ENCODE measurements at regions not wholly inside any gene's neighbourhood (a gene's known extent, or its start where the extent isn't known, plus 50 kb on each side); places are given as distances from the start of the nearest gene placed in this dataset.

DNA sequence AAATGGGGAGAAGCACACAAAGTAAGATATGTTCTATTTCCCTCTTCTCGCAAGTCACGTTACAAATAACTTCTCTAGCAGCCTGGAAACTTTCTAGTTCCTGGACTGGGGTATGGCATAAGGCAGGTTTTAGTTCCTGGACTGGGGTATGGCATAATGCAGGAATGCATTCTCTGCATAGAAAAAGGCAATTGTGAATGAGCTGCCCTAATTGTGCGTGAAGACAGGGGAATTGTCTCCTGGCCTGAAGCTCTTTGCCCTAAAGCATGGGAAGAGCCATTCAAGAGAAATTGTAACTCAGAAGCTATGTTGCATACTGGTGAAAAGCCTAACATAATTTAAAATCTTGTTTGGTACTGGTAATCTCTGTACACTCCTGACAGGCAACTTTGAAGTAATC is 54.3 kb upstream of the CBLB start:
- DNase-seq (ENCODE audit: low read depth in 2 of 3, low spot score in 2 of 3): no peak

DNA sequence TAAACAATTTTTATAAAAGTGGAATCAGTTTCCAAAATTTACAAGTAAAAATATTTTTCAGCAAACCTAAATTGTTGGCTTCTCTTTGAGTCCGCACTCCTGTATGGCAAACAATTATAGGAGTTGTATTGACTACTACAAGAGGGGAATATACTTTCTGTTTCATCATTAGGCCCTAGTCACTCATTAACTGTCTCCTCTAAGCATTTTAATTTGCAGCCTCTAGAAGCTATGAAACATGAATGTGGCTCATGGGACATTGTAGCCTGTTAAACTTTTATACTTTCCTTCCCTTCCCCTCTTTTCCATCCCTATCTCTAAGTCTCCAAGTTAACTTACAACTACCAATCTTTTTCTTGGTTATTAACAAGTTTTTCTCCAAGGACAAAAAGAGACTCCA is 58.9 kb upstream of the CBLB start:
- no peak for DNase-seq (ENCODE audit: low read depth in 2 of 3, low spot score in 2 of 3)

DNA sequence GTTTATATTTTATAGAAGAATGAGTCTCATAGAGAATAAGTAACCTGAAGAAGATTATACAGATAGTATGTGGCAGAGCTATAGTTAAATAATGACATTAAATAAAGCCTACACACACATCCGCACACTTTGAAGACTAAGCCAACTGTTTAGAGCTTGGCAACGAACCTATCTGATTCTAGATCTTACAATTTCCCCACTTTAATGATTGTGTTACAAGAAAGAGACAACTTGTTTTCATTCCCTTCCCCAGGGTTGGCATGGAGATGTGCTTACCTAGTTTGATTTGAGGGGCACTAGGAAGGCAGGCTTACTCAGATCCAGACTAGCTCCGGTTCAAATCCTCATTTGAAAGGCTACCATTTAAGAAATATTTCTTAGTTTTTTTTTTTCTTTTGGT is 61.9 kb upstream of the CBLB start:
- DNase-seq (ENCODE audit: low read depth in 2 of 3, low spot score in 2 of 3): no peak

DNA sequence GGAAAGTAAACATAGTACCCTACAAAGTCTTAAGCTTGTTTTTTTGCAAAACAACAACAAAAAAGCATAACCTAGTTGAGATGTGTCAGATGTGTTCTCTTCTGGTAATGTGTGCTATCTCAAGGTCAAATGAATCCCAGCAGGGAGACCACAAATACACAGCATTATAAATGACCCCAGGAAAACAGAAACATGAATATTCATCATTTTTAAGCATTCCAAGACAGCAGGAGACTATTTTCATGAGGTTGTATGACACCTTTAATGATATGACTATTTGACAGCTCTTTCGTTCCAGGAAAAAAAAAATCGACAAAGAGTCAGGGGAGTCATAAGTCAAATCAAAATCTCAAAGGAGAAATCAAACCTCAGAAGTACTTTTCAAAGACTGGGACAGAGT is 62.7 kb upstream of the CBLB start:
- no peak for DNase-seq (ENCODE audit: low read depth in 2 of 3, low spot score in 2 of 3)

DNA sequence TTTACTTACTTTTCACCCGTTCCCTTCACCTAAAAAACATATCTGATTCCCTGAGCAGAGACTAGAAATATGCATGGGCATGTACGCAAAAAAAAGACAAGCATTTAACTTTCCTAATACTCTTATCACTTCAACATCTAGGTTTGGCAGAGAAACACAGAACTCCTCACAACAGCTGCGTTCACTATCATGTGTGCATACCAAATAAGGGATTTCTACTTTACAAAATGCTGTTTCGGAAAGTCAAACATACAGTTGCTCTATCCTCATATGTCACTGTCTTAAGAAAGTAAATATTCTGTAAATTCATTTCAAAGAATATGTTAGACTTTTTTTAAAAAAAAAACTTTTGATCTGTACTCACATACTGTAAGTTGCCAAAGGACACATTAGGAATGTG is 65.1 kb upstream of the CBLB start:
- DNase-seq (ENCODE audit: low read depth in 2 of 3, low spot score in 2 of 3): no peak

DNA sequence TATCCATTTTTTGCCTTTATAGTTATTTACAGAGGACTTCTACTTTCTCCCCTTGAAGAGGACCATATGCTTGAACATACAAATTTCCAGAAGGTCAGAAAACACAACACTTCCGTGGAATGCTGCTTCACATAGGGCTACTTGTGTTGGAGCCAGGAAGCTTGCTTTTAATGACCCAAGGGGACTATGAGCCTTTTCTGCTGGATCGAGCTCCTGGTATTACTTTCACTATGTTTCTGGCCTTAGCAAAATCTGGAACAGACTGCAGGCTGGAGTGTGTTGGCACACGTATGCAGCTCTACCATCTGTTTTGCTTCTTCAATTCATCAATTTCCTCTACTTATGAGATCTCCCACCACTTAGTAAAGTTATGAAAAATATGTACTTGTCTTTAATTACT is 69.3 kb upstream of the CBLB start:
- no peak for DNase-seq (ENCODE audit: low read depth in 2 of 3, low spot score in 2 of 3)

DNA sequence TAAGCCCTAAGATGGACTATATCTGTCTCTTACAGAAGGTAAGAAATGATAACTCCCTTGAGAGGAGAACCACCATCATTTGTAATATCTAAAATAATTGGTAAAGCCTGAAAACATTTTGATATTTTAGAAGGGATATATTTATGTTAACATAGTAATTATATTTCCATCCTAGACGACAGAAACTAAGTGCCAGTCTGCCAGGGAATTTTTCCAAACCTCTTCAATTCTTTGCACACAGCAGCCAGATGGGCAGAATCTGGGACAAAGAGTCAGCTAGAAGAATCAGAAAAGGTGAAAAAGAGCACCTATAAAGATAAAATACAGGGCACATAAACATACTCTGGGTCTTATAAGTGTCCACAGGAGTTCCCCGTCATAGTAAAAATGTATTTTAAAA is 70.0 kb upstream of the CBLB start:
- no peak for DNase-seq (ENCODE audit: low read depth in 2 of 3, low spot score in 2 of 3)

DNA sequence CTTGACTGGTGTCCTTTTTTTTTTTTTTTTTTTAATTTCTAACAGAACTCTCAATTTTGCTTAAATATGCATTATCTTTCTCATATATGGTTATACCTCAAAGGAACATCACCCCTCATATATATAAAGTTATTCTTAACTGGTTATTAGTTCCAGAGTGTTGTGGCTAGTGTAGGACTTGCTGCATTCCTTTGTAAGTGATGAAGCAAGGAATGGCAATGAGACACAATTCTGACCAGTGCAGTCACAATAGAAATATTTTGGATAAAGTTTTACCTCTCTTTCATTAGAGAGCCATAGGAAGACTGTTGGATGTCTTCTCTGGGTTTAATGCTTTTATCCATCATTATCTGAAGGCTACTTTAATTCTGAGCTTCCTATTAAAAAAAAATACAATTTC is 75.5 kb upstream of the CBLB start:
- no peak for DNase-seq (ENCODE audit: low read depth in 2 of 3, low spot score in 2 of 3)

DNA sequence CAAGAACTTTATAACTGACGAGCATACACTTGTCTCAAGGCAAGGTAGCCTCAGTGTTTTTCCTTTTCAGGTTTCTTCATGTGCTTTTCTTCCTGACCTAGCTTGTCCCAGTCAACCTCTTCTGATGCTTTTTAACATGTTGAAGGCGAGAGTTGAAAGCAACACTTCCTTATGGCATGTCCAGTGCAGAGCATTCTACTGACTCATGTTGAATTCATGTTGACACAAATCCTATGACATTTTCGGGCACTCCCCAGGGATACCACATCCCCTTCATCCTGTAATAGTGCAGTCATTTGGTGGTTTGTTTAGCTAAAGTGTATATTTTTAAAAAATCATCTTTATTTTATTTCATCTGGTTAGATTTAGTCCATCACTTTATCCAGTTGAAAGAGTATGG is 75.9 kb upstream of the CBLB start:
- DNase-seq (ENCODE audit: low read depth in 2 of 3, low spot score in 2 of 3): no peak

DNA sequence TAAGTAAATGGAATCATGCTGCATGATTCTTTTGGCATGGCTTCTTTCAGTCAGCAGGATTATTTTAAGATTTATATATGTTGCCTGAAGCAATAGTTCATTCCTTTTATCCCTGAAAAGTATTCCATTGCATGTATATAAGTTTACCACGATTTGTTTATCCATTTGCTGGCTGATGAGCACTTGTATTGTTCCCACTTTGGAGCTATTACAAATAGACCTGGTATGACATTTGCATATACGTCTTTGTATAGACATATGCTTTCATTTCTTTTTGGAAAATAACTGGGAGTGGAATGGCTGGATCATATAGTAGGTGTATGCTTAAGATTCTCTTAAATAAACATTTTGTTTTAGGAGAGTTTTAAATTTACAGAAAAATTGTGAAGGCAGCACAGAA is 79.3 kb upstream of the CBLB start:
- no peak for DNase-seq (ENCODE audit: low read depth in 2 of 3, low spot score in 2 of 3)

DNA sequence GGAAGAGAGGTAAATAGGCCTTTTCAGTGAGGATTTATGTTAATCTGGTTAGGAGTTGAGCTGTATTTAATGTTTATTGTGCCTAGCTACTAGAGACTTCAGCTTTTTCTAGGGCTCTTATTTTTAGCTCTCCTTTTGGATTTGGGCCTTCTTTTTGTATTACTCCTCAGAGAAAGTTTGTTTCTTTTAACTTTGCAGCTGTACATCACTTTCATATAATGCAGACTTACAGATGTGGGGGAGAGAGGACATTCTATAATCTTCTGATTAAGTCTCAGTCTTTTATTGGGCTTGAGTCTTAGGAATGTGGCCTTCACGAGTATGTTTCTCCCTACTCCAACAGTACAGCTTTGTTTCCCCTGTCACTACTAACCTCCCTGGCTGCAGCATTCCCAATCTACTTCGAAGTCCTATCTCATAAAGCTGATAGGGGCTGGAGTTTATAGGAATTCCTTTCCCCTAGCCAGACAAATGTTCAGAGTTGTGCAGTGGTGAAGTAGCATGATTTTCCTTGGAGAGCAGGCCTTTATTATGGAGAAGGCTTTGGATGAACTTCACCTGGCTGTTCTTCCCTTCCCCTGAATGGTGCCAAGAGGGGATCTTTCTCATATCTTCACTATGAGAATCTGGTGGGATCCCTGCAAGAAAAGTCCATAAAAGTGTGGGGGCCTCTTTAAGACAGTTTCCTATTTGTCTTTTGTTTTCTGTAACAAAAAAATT is 82.2 kb upstream of the CBLB start:
- no peak for DNase-seq (ENCODE audit: low read depth in 2 of 3, low spot score in 2 of 3)

DNA sequence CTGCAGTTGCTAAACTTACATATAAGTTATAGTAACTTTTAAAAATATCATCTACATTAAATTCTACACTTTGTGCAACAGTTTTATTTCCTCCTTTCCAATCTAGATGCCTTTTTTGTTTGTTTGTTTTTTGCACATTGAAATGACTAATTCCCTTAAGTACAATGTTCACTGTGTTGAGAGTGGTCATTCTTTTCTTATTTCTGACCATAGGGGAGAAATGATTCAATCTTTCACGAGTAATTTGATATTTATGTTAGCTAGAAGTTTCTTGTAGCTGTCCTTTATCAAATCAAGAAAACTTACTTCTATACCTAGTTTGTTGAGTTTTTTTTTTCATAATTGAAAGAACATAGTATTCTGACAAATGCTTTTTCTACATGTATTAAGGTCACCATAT is 85.0 kb upstream of the CBLB start:
- no peak for DNase-seq (ENCODE audit: low read depth in 2 of 3, low spot score in 2 of 3)

DNA sequence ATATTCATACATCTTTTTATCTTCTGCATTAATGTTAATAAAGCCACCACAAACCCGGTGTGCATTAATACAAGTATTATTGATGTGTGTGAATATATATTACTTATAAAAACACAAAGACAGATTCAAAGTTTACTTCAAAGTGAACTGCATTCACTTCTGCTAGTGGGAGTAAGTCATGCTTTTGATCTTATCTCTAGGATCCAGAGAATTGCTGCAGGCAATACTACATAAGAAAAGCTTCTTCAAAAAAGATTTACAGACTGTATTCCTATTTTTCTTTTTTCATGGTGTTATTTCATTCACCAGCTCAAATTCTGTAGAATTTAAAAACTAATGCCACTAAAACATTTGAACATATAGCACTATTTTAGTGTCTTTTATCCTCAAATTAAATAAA is 87.5 kb upstream of the CBLB start:
- DNase-seq (ENCODE audit: low read depth in 2 of 3, low spot score in 2 of 3): no peak

DNA sequence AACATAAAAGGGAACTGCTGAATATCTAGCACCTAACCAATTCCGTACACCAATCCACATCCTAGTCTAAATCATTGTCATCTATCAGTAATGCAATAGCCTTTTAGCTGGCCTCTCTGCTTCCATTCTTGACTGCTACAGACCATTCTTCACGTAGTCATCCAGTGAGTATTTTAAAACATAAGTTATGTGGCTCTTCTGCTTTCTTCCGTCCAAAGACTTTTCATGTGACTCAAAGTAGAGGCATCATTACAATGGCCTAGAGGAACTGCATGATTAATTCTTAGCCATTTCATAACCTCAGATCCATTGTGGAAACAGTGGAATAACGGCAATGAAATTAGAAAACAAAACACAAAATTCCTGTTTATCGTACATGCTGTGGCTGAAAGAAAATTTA is 88.9 kb upstream of the CBLB start:
- DNase-seq (ENCODE audit: low read depth in 2 of 3, low spot score in 2 of 3): no peak

DNA sequence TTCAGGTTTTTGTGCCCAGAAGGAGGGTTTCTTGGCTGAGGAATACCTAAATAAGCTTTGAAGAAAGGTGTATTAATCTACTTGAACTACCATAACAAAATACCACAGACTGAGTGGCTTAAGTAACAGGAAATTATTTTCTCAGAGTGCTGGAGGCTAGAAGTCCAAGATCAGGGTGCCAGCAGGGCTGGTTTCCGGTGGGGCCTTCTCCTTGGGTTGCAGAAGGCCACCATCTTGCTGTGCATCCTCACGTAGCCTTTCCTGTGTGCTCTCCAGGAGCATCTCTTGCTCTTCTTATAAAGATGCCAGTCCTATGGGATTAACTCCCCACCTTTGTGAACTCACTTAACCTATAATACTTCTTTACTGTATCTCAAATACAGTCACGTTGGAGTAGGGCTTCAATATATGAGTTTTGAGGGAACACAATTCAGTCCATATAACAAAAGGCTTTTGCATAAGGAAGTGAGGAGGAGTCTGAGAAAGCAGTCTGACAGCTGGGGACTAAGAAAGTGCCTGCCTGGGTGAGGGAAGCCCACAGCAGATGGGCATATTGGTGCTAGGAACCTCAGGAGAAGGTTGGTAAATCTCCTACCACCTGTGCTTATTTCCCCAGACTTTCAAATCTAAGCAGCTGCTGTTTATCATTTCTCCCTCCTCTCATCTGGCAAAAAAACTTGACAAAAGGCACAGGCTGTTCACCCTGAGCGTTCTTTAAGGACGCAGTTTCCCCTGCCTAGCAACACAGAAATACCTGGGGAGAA is 89.6 kb upstream of the CBLB start:
- DNase-seq (ENCODE audit: low read depth in 2 of 3, low spot score in 2 of 3): no peak

DNA sequence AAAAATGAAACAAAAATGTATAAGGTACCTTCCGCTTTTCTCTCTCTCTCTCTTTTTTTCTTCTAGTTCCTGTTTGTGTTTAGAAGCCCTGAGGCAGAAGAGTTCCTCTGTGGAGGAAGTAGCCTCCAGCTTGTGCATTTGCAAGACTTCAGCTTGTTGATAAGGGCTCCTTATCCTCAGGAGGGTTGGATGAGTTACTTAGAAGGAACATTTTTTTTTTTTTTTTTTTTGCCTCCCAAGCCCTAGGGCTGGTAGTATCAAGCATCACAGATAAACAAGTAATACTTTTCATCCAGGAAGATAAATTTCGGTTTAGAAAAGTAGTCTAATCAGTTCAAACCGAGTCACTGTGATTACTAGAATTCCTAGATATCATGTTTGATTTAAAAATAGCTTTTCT is 91.0 kb upstream of the CBLB start:
- no peak for DNase-seq (ENCODE audit: low read depth in 2 of 3, low spot score in 2 of 3)

DNA sequence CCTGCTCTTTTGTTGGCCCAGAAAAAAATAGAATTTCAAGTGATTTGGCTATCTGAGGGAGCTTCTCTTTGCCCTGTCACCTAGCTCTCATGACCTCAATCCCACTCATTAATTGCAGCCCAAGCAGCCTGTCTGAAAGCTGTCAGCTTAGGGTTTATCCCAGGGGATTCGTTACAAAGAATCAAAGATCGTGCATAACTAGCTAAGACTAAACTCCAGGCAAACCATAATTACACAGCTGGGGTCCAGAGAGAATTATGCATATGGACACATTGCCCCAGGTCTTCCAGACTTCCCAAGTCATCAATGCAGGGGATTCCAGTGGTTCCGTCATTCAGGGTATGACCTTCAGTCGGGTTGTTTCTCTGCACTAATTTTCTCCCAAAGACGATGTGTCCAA is 91.6 kb upstream of the CBLB start:
- DNase-seq (ENCODE audit: low read depth in 2 of 3, low spot score in 2 of 3): no peak

DNA sequence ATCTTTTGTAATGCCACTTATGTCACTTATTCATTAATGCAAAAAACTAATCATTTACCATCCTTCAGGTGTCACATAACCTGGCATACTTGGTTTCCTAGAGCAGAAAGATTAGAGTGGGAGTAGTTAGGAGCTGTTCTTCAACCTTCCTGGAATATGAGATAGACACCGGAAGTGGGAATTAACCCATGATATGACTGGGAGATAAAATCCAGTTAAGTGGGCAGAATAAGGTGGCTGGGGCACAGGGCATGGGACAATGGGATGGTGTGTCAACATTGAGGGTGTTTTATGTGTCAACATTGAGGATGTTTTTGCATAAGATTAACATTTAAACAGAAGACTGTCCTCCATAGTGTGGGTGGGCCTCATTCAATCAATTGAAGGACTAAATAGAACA is 94.3 kb upstream of the CBLB start:
- DNase-seq (ENCODE audit: low read depth in 2 of 3, low spot score in 2 of 3): no peak

DNA sequence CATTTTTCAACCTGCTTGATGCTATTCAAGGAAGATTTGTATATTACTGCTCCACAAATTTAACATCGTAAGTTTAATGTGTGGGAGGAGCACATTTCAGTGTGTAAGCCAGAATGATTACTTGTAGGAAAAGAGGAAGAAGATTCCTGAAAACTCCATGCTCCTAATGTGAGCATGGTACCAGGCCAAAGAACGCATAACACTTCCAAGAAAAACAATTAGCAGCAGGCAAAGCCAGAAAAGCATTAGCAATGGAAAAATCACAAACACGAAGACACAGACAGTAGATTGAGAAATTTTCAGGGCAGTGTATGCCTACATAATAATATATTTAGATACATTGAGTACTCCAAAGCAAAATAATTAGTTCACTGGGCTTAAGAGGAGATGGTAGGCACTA is 96.6 kb upstream of the CBLB start:
- DNase-seq (ENCODE audit: low read depth in 2 of 3, low spot score in 2 of 3): no peak

DNA sequence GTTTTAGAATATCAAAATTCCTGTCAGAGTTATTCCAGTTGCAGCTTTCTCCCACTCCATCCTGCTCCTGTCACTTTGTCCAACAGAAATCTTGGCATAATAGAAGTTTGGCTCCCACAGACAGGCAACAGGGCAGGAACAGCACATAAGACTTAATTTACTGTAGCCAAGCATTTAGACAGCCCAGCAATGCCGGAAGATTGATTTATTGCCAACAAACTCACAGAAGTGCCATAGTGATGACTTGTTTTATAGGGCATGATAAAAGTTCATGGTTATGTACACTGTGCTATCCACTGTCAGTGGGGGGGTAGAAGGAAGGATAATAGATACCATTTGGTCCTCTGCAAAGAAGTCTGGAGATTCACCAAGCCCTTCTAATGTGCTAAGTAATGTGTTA is 98.3 kb upstream of the CBLB start:
- DNase-seq (ENCODE audit: low read depth in 2 of 3, low spot score in 2 of 3): no peak

DNA sequence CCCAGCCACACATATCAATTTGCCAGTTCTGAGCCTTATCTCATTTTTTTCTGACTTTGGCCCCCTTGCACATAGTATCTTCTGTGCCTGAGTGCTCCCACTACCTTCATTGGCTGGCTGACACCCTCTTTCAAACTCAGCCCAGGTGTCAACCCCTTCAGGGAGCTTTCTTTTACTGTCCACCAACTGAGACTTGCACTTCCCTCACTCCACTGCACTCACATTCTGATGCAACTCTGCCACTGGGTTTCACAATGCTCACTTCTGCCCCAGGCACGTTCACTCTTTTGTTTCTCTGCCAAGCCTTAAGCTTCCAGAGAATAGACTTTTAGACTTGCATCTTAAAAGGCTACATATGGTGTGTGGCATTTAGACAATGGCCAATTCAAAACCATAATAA is 101.5 kb upstream of the CBLB start:
- no peak for DNase-seq (ENCODE audit: low read depth in 2 of 3, low spot score in 2 of 3)

DNA sequence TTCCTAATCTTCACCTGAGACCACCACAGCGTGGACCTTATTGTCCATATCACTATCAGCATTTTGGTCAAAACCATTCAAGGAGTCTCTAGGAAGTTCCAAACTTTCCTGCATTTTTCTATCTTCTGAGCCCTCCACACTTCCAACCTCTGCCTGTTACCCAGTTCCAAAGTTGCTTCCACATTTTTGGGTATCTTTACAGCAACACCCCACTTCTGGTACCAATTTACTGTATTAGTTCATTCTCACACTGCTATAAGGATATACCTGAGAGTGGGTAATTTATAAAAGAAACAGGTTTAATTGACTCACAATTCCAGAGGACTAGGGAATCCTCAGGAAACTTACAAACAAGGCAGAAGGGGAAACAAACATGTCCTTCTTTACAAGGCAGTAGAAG is 103.3 kb upstream of the CBLB start:
- DNase-seq (ENCODE audit: low read depth in 2 of 3, low spot score in 2 of 3): no peak

DNA sequence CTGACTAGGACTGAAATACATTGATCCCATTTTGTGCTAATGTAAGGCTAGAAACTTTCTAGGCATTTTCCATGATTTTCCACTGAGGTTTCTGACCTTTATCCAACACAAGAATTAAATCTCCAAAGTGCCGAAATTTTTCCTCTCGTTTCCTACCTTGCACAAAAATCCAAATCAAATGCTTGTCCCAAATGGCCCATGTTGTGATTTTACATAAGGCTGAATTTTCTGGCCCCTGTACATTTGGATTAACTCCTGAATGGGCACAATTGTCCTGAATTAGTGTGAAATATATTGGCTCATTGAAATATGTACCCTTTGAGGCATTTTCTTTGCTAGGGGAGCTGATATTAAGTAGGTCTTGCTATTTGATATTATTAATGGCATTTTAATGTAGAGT is 105.6 kb upstream of the CBLB start:
- DNase-seq (ENCODE audit: low read depth in 2 of 3, low spot score in 2 of 3): no peak
